HCT116 (cell line): ENCODE measurements at regions not wholly inside any gene's neighbourhood (a gene's known extent, or its start where the extent isn't known, plus 50 kb on each side); places are given as distances from the start of the nearest gene placed in this dataset.

Source experiments
- ATAC-seq: fragments of 200-7000 bp; cut with Tn5 transposase; 2 replicates; pipeline ENCODE4 v1.9.1; 2020; ENCODE audit warnings: mild to moderate bottlenecking, moderate library complexity
- BruUV-seq: library from RNA; stranded (reverse); fragments of 400-500 nt; replicated peaks from 2 replicates; lab custom pipeline; 2021; lab: Mats Ljungman, UMichigan
- CTCF ChIA-PET: fragments of 300-600 bp; sonication (Branson Sonifier 250); formaldehyde crosslinking; loops from one replicate; lab custom pipeline; 2021; ENCODE audit warnings: antibody characterized with exemption; lab: Charles Lee
- POLR2A ChIA-PET: fragments of 300-600, 350-600 bp; sonication (Branson Sonifier 250); formaldehyde crosslinking; loops from one replicate; lab custom pipeline; 2021; ENCODE audit warnings: antibody characterized with exemption; lab: Charles Lee
- RAD21 ChIA-PET, 2 experiments: fragments of 300-600 bp; sonication (Branson Sonifier 250); formaldehyde crosslinking; loops; one replicate each; lab custom pipeline; 2023; ENCODE audit warnings: low total read pairs in 2 of 2; ENCODE audit not compliant: uncharacterized antibody in 2 of 2, unreplicated experiment in 2 of 2, low non-redundant PET in 1 of 2; lab: Charles Lee
- DNase-seq: peaks from one replicate; pipeline ENCODE4 v3.0.0-alpha.2; 2010; ENCODE audit warnings: low read depth, low spot score
- H2AFZ ChIP-seq: fragments of 200-600 bp; shearing (Covaris generic), sonication (generic); 2 replicates; pipeline ENCODE4 v1.6.1; 2017; ENCODE audit warnings: low read depth, mixed run types, mixed read lengths, antibody characterized with exemption, low read length; ENCODE audit not compliant: poor library complexity, severe bottlenecking
- H3K27ac ChIP-seq: 2 replicates; pipeline ENCODE4 v1.5.1; 2012; ENCODE audit warnings: low read depth, low read length
- H3K27me3 ChIP-seq: fragments of 200-600 bp; sonication (generic); 2 replicates; pipeline ENCODE4 v1.6.1; 2016; ENCODE audit warnings: mixed run types, low read length, mixed read lengths; ENCODE audit not compliant: insufficient read depth
- H3K36me3 ChIP-seq, 2 experiments: fragments of 200-500 bp in 1 of 2; fragments of 200-600 bp in 1 of 2; sonication (Bioruptor generic) in 1 of 2; sonication (generic) in 1 of 2; 2 replicates each; pipeline versions ENCODE4 v1.5.1 to v1.6.1; 2014 to 2016; ENCODE audit warnings: low read length in 2 of 2, inconsistent platforms in 1 of 2, mixed read lengths in 1 of 2, mixed run types in 1 of 2; ENCODE audit not compliant: insufficient read depth in 2 of 2, control insufficient read depth in 1 of 2
- H3K4me1 ChIP-seq, 2 experiments: fragments of 200-600 bp in 1 of 2; sonication (generic) in 1 of 2; 2 replicates each; pipeline versions ENCODE4 v1.5.1 to v1.6.1; 2012 to 2017; ENCODE audit warnings: low read length in 2 of 2, inconsistent platforms in 1 of 2, mild to moderate bottlenecking in 1 of 2, mixed read lengths in 1 of 2, mixed run types in 1 of 2, moderate library complexity in 1 of 2; ENCODE audit not compliant: insufficient read depth in 2 of 2, control insufficient read depth in 1 of 2
- H3K4me2 ChIP-seq: fragments of 200-600 bp; sonication (generic); 2 replicates; pipeline ENCODE4 v1.6.1; 2017; ENCODE audit warnings: mixed run types, low read length, mixed read lengths
- H3K4me3 ChIP-seq, 2 experiments: fragments of 200-600 bp in 1 of 2; sonication (generic) in 1 of 2; replicated peaks in 1 of 2; 2 replicates each; pipeline ENCODE4 v1.5.1; 2011 to 2016; ENCODE audit warnings: low read length in 2 of 2, control low read depth in 1 of 2, low read depth in 1 of 2, mild to moderate bottlenecking in 1 of 2, mixed read lengths in 1 of 2, mixed run types in 1 of 2
- H3K79me2 ChIP-seq: fragments of 200-600 bp; sonication (generic); 2 replicates; pipeline ENCODE4 v1.6.1; 2017; ENCODE audit warnings: mild to moderate bottlenecking, mixed run types, low read length, moderate library complexity, mixed read lengths; ENCODE audit not compliant: insufficient read depth
- H3K9ac ChIP-seq: fragments of 200-600 bp; sonication (generic); 2 replicates; pipeline ENCODE4 v1.6.1; 2016; ENCODE audit warnings: low read length, mixed read lengths
- H3K9me2 ChIP-seq: fragments of 200-600 bp; sonication (generic), shearing (Covaris generic); 2 replicates; pipeline ENCODE4 v1.6.1; 2017; ENCODE audit warnings: mixed run types, mild to moderate bottlenecking, moderate library complexity; ENCODE audit not compliant: insufficient read depth
- H3K9me3 ChIP-seq, 2 experiments: fragments of 200-500 bp in 1 of 2; fragments of 200-600 bp in 1 of 2; sonication (Bioruptor generic) in 1 of 2; sonication (generic) in 1 of 2; 2 replicates each; pipeline ENCODE4 v1.6.1; 2014 to 2017; ENCODE audit warnings: low read length in 2 of 2, mixed read lengths in 2 of 2, inconsistent platforms in 1 of 2, low read depth in 1 of 2, mild to moderate bottlenecking in 1 of 2, mixed run types in 1 of 2, moderate library complexity in 1 of 2; ENCODE audit not compliant: control insufficient read depth in 1 of 2, insufficient read depth in 1 of 2
- H4K20me1 ChIP-seq: fragments of 200-600 bp; sonication (generic), shearing (Covaris generic); 2 replicates; pipeline ENCODE4 v1.6.1; 2017; ENCODE audit warnings: mixed run types, mild to moderate bottlenecking, moderate library complexity; ENCODE audit not compliant: insufficient read depth
- ATF3 ChIP-seq: IDR thresholded peaks from 2 replicates; pipeline ENCODE4 v1.6.1; 2012
- CBX3 ChIP-seq: IDR thresholded peaks from 2 replicates; pipeline ENCODE4 v1.6.1; 2012; ENCODE audit warnings: low read depth
- CEBPB ChIP-seq: IDR thresholded peaks from 2 replicates; pipeline ENCODE4 v1.6.1; 2012; ENCODE audit warnings: low read depth
- CTCF ChIP-seq, 3 experiments: fragments of 200-600 bp in 1 of 3; sonication (generic) in 1 of 3; IDR thresholded peaks in 2 of 3; conservative IDR thresholded peaks in 1 of 3; 2 replicates each; pipeline ENCODE4 v1.5.1; 2012 to 2017; ENCODE audit warnings: low read depth in 2 of 3, low read length in 2 of 3, antibody characterized with exemption in 1 of 3, borderline replicate concordance in 1 of 3, control low read depth in 1 of 3, mild to moderate bottlenecking in 1 of 3, mixed read lengths in 1 of 3, mixed run types in 1 of 3, moderate library complexity in 1 of 3; ENCODE audit not compliant: insufficient read depth in 1 of 3
- ELF1 ChIP-seq: IDR thresholded peaks from 2 replicates; pipeline ENCODE4 v1.6.1; 2012; ENCODE audit warnings: low read depth, borderline replicate concordance
- EZH2phosphoT487 ChIP-seq: fragments of 200-600 bp; IDR thresholded peaks from 2 replicates; pipeline ENCODE4 v1.6.1; 2018; ENCODE audit warnings: antibody characterized with exemption, borderline replicate concordance
- FOSL1 ChIP-seq: IDR thresholded peaks from 2 replicates; pipeline ENCODE4 v1.6.1; 2012; ENCODE audit warnings: low read depth
- JUND ChIP-seq: IDR thresholded peaks from 2 replicates; pipeline ENCODE4 v1.6.1; 2012
- MAX ChIP-seq: IDR thresholded peaks from 2 replicates; pipeline ENCODE4 v1.6.1; 2012
- POLR2AphosphoS5 ChIP-seq: IDR thresholded peaks from 2 replicates; pipeline ENCODE4 v1.6.1; 2011; ENCODE audit warnings: mild to moderate bottlenecking, low read depth, low read length, moderate library complexity
- RAD21 ChIP-seq: IDR thresholded peaks from 2 replicates; pipeline ENCODE4 v1.6.1; 2012; ENCODE audit warnings: low read depth, mild to moderate bottlenecking
- REST ChIP-seq: IDR thresholded peaks from 2 replicates; pipeline ENCODE4 v1.6.1; 2012; ENCODE audit warnings: low read depth
- SIN3A ChIP-seq: IDR thresholded peaks from 2 replicates; pipeline ENCODE4 v1.6.1; 2012; ENCODE audit warnings: low read depth
- SP1 ChIP-seq: IDR thresholded peaks from 2 replicates; pipeline ENCODE4 v1.6.1; 2012; ENCODE audit warnings: low read depth
- SRF ChIP-seq: IDR thresholded peaks from 2 replicates; pipeline ENCODE4 v1.6.1; 2012; ENCODE audit warnings: low read depth
- TCF7L2 ChIP-seq: IDR thresholded peaks from 2 replicates; pipeline ENCODE4 v1.7.0; 2011; ENCODE audit warnings: borderline replicate concordance, inconsistent platforms; ENCODE audit not compliant: insufficient read depth, insufficient read length; ENCODE audit errors: extremely low read depth
- YY1 ChIP-seq: IDR thresholded peaks from 2 replicates; pipeline ENCODE4 v1.6.1; 2011; ENCODE audit warnings: low read length, low read depth, moderate library complexity, mild to moderate bottlenecking; ENCODE audit not compliant: insufficient replicate concordance; ENCODE audit errors: extremely low read depth
- ZBTB33 ChIP-seq: IDR thresholded peaks from 2 replicates; pipeline ENCODE4 v1.6.1; 2011; ENCODE audit warnings: mild to moderate bottlenecking, low read length, moderate library complexity; ENCODE audit not compliant: insufficient replicate concordance; ENCODE audit errors: extremely low read depth
- ZNF274 ChIP-seq: fragments of 200-500 bp; sonication (Bioruptor generic); IDR thresholded peaks from 2 replicates; pipeline ENCODE4 v1.6.1; 2014; ENCODE audit warnings: mild to moderate bottlenecking, low read depth, low read length, inconsistent platforms
- intact Hi-C: fragments of 100-400 bp; cut with micrococcal nuclease; formaldehyde crosslinking; loops from 2 replicates; pipeline ENCODE4 v1.10.0; 2022

GRCh38 chr22:27568265-27568664, 233.3 kb downstream of the MN1 start:
- H3K36me3 ChIP-seq, result no peaks in the 10 kb centered on the region
- H2AFZ ChIP-seq, result no peak overlapping the region
- POLR2A ChIA-PET, result no interaction called here
- H3K4me1 ChIP-seq, result no peaks in the 10 kb centered on the region
- peaks cover 0 to 6% of the 10 kb centered on the region in 2 experiments; a peak in 1 of 4 replicates for H3K9me3 ChIP-seq
- H3K27ac ChIP-seq, result no peak overlapping the region
- RAD21 ChIA-PET, result no interaction called here
- no peaks in the 10 kb centered on the region for H4K20me1 ChIP-seq
- H3K9me2 ChIP-seq, result no peaks in the 10 kb centered on the region
- BruUV-seq, result no TSS peak
- H3K79me2 ChIP-seq, result no peaks in the 10 kb centered on the region
- peaks cover 31% of the 10 kb centered on the region; the same call in 1 of the 2 replicates for H3K27me3 ChIP-seq
- CTCF ChIA-PET, result no interaction called here
- no peak for ATAC-seq
- TF ChIP-seq POLR2AphosphoS5 (no peak), ZNF274 (no peak), ATF3 (no peak), JUND (no peak), SP1 (no peak), ELF1 (no peak), TCF7L2 (no peak), ZBTB33 (no peak), YY1 (no peak), RAD21 (no peak), CBX3 (no peak), SRF (no peak), EZH2phosphoT487 (no peak), MAX (no peak), CTCF (IDR thresholded peaks at IDR 0.05 in 2 of 3, conservative IDR thresholded peaks at IDR 0.05 in 1 of 3; ENCODE audit: borderline replicate concordance in 1 of 3, insufficient read depth in 1 of 3, low read depth in 2 of 3, low read length in 2 of 3) (no peak), SIN3A (no peak), FOSL1 (no peak), REST (no peak), CEBPB (no peak)
- H3K4me3 ChIP-seq, result no peak overlapping the region
- intact Hi-C loops, result no loop called here
- H3K4me2 ChIP-seq, result no peak overlapping the region
- DNase-seq, result no peak
- no peak overlapping the region for H3K9ac ChIP-seq
